Cardiac muscle cell (in vitro differentiated cells and primary cell): ENCODE measurements at regions not wholly inside any gene's neighbourhood (a gene's known extent, or its start where the extent isn't known, plus 50 kb on each side); places are given as distances from the start of the nearest gene placed in this dataset.

Experiments used
- DNase-seq, 2 donors: peaks; one replicate each; pipeline versions ENCODE4 v3.0.0 to v3.0.0-alpha.2; 2010 to 2017; ENCODE audit warnings: low read depth in 1 of 2, low spot score in 1 of 2
- H3K27ac ChIP-seq: fragments of 200-600 bp; sonication (generic); 2 replicates; pipeline ENCODE4 v1.5.1; 2016
- H3K27me3 ChIP-seq: fragments of 200-600 bp; sonication (generic); 2 replicates; pipeline ENCODE4 v1.6.0; 2016; ENCODE audit warnings: control low read depth
- H3K36me3 ChIP-seq: fragments of 200-600 bp; sonication (generic); 2 replicates; pipeline ENCODE4 v1.5.1; 2016; ENCODE audit warnings: control low read depth
- H3K4me1 ChIP-seq: fragments of 200-600 bp; sonication (generic); 2 replicates; pipeline ENCODE4 v1.8.1; 2017; ENCODE audit warnings: low read depth, mild to moderate bottlenecking, mixed run types
- H3K4me3 ChIP-seq: fragments of 200-600 bp; sonication (generic); 2 replicates; pipeline ENCODE4 v1.5.1; 2016; ENCODE audit warnings: mild to moderate bottlenecking
- H3K9me3 ChIP-seq: fragments of 200-600 bp; sonication (generic); 2 replicates; pipeline ENCODE4 v1.5.1; 2017; ENCODE audit warnings: low read depth, mild to moderate bottlenecking, control low read depth
- CTCF ChIP-seq: IDR thresholded peaks from 2 replicates; pipeline ENCODE4 v1.5.1; 2012; ENCODE audit warnings: low read depth, mild to moderate bottlenecking, low read length

GRCh38 chr11:62046568-62047100, 77.2 kb upstream of the INCENP start:
- H3K27me3 ChIP-seq = no peaks in the 10 kb centered on the region
- no peak for DNase-seq
- H3K36me3 ChIP-seq = no peaks in the 10 kb centered on the region
- no peak for TF ChIP-seq CTCF
- H3K4me1 ChIP-seq = peaks cover 6% of the 10 kb centered on the region
- no peaks in the 10 kb centered on the region for H3K9me3 ChIP-seq
- H3K27ac ChIP-seq = no peak overlapping the region
- H3K4me3 ChIP-seq = no peak overlapping the region

- Histone ChIP-seq H3K36me3 (no peaks in the 10 kb centered on the region), H3K27ac (no peak overlapping the region), H3K9me3 (no peaks in the 10 kb centered on the region), H3K4me3 (no peak overlapping the region), H3K27me3 (no peaks in the 10 kb centered on the region), H3K4me1 (peaks cover 6% of the 10 kb centered on the region)
- no peak for DNase-seq
- no peak for TF ChIP-seq CTCF
Observed at GRCh38 chr11:62044639-62045121, 77.2 kb upstream of the FTH1 start.

- Histone ChIP-seq H3K4me1 (no peaks in the 10 kb centered on the region), H3K27me3 (no peaks in the 10 kb centered on the region), H3K4me3 (no peak overlapping the region), H3K36me3 (no peaks in the 10 kb centered on the region), H3K9me3 (no peaks in the 10 kb centered on the region), H3K27ac (no peak overlapping the region)
- no peak for TF ChIP-seq CTCF
- no peak for DNase-seq
Observed at GRCh38 chr11:62035293-62035692, 67.9 kb upstream of the FTH1 start.

GRCh38 chr11:62034036-62034338, 66.6 kb upstream of the FTH1 start:
- Histone ChIP-seq H3K27ac (no peak overlapping the region), H3K4me3 (no peak overlapping the region), H3K36me3 (no peaks in the 10 kb centered on the region), H3K9me3 (no peaks in the 10 kb centered on the region), H3K27me3 (no peaks in the 10 kb centered on the region), H3K4me1 (no peaks in the 10 kb centered on the region)
- no peak for DNase-seq
- no peak for TF ChIP-seq CTCF

- DNase-seq = no peak
- Histone ChIP-seq H3K36me3 (no peaks in the 10 kb centered on the region), H3K27me3 (no peaks in the 10 kb centered on the region), H3K4me1 (no peaks in the 10 kb centered on the region), H3K9me3 (no peaks in the 10 kb centered on the region), H3K4me3 (no peak overlapping the region), H3K27ac (no peak overlapping the region)
- TF ChIP-seq CTCF = no peak
Observed at GRCh38 chr11:62033191-62034035, 66.0 kb upstream of the FTH1 start.
